GM21717 (cell line): ENCODE measurements at regions not wholly inside any gene's neighbourhood (a gene's known extent, or its start where the extent isn't known, plus 50 kb on each side); places are given as distances from the start of the nearest gene placed in this dataset.
"Not testable (repeated sequence)": the region's sequence is repeated elsewhere in the genome, so short reads cannot be mapped to it uniquely, and the experiment has no call there.

Experiments
- ATAC-seq: cut with Tn5 transposase; IDR thresholded peaks from one replicate; pipeline ENCODE4 v1.9.1; 2021; ENCODE audit warnings: mild to moderate bottlenecking, moderate library complexity; ENCODE audit not compliant: unreplicated experiment

GRCh38 chr4:72945719-72946336, 123.7 kb downstream of the COX18 start:
- no peak for ATAC-seq

GRCh38 chr4:72942565-72942964, 127.0 kb downstream of the COX18 start:
- ATAC-seq, result no peak

DNA sequence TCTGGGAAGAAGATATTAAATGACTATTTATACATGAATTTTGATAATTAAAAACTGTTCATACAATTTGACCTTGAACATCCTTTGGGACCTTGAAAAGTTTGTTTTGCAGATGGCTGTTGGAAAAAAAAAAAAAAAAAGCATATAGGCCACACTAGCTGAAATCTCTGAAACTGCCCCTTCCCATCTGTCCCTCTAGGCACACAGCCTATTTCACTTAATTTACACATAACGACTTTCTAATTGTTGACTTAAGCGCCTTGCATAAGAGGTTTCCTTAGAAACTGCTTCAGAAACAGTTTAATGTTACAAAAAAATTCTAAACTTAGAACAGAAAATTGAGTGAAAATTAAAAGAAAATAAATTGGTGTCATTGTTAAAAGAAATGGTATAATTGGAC, 131.0 kb downstream of the COX18 start:
- no peak for ATAC-seq

- ATAC-seq, result no peak
Observed at GRCh38 chr4:72935462-72935861, 134.1 kb downstream of the COX18 start.

- no peak for ATAC-seq
Observed at GRCh38 chr4:72933029-72933428, 136.5 kb downstream of the COX18 start.

DNA sequence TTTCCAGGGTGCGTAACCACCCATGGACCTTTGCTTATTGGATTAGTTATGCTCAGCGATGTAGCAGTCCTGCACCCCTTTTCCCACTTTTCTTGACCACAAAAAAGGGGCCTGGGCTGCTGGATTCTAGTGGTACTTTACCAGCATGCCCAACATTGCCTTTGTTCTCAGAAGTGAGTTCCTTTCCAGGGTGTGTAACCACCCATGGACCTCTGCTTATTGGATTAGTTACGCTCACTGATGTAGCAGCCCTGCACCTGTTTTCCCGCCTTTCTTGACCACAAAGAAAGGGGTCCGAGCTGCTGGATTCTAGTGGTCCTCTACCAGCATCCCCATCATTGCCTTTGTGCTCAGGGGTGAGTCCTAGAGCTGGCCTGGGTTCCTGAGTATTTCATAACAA, 138.2 kb downstream of the COX18 start:
- no peak for ATAC-seq

DNA sequence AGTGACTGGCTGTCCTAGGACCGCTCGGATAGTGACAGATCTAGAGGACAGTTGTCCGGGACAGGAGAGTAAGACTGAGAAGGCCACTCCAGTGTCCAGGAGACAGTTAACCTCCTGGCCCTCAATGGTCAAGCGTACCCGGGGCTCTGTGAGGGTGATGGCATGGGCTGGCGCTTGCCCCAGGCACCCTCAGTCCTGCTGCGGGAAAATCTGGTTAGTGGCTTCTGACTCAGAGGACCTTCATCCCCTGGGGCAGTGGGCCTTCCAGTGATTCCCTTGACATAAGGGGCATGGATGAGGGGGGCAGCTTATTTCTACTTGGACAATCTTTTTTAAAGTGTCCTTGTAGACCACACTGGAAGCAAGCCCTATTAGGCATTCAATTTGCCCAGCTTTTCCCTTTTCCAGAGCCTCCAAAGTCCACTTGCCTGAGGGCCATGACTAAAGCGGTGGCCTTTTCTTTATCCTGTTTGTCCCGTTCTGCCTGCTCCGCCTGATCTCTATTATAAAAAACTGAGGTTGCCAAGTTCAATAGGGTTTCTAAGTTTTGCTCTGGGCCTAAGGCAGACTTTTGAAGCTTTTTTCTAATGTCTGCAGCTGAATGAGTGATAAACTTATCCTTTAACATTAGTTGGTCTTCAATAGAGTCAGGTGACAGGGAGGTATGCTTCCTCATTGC, 139.8 kb downstream of the COX18 start:
- not testable (repeated sequence) for ATAC-seq

DNA sequence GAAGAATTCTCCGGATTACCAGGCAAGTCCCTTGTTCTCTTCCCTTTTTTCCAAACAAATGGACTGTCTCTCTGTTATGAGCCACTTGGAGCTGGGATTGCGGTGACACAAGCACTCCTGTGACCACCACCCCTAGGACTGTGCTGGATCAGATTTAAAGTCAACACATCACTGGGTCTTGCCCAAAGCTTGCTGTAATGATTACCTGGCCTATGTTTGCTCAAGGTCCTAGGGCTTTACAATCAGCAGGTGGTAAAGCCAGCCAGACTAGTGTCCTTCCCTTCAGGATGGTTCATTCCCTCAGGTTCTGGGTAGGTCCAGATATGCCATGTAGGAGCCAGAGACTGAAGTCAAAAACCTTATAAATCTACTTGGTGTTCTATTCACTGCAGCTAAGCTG, 144.7 kb downstream of the COX18 start:
- ATAC-seq, result no peak

- no peak for ATAC-seq
Observed at GRCh38 chr4:72919937-72920336, 149.6 kb downstream of the COX18 start.

- ATAC-seq, result no peak
Observed at GRCh38 chr4:72919464-72919863, 150.1 kb downstream of the COX18 start.

DNA sequence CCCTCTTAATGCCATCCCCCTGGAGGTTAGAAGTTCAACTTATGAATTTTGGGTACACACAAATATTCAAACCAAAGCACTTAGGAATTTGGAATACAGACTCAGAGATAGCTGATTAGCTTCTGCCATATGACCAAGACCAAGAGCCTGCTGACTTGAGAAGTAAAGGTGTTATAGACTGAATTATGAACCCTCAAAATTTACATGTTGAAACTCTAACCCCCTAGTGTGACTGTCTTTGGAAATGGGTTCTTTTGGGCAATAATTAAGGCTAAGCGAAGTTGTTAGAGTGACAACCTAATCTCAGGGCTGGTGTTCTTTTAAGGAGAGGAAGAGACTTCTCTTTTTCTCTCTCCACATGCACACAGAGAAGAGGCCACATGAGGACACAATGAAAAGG, 151.2 kb downstream of the COX18 start:
- no peak for ATAC-seq

GRCh38 chr4:72911316-72911715, 158.2 kb downstream of the COX18 start:
- ATAC-seq, result no peak

DNA sequence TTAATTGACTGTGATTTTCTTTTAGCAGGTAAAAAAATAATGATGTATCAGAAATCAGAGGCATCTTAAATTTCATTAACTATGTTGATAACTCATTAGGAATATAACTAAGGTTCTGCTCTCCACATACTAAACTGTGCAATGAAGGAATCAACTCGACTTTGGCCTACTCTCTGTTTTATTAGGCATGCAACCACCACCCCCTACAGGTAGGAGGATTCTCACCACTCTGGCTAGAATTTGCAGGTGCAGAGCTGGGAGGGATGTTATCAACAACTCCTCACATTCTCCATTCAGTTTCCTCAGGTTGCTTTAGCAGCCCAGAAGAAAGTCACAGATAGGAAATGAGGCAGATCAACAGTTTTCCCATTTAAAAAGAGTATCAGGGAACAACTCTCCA, 160.1 kb downstream of the COX18 start:
- no peak for ATAC-seq

DNA sequence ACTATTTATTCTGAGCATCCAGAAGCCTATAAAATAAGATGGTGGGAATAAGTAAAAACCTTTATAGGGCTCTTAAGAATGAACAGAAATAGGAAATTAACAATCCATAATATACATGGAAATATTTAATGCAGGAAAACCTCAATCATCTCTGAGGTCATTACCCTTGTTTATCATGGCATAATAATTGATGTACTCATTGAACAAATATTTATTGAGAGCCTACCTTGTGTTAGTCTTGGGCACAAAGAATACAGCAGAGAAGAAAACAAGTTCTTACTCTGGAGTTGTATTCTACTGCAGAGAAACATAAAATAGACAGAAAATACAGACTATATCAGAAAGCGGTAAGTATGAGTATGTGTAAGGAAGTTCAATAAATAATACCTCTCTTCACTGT, 167.2 kb downstream of the COX18 start:
- ATAC-seq, result no peak

GRCh38 chr4:72901553-72901952, 168.0 kb downstream of the COX18 start:
- ATAC-seq, result no peak

- no peak for ATAC-seq
Observed at GRCh38 chr4:72900952-72901351, 168.6 kb downstream of the COX18 start.

DNA sequence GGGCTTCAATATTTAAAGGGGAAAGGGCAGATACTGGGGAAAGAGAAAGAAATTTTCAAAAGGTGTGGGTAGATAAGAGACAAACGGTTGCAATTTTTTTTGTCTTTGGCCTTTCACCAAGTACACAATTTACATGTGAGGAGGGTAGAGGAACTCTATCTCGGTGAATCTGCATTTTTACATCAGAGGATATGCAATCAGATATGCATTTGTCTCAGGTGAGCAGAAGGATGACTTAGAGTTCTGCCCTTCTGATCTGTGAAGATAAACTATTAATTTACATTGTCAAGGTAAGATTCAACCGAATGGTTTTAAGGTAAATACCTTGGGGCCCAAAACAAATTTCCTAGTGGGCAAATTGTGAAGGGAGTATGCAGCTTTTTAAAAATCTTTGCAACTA, 169.9 kb downstream of the COX18 start:
- ATAC-seq, result no peak

DNA sequence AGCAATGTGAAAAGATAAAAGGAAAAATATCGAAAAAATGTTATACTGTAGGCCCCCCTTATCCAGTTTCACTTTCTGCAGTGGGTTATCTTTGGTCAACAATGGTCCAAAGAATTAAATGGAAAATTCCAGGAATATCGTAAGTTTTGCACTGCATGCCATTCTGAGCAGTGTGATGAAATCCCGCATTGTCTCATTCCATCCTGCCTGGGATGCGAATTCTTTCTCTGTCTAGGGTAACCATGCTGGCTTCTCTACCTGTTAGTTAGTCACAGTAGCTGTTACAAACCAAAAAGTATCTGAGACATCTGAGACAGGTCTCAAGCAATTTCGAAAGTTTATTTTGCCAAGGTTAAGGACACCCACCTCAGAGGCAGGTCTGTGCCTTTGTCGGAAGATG, 170.3 kb downstream of the COX18 start:
- no peak for ATAC-seq

DNA sequence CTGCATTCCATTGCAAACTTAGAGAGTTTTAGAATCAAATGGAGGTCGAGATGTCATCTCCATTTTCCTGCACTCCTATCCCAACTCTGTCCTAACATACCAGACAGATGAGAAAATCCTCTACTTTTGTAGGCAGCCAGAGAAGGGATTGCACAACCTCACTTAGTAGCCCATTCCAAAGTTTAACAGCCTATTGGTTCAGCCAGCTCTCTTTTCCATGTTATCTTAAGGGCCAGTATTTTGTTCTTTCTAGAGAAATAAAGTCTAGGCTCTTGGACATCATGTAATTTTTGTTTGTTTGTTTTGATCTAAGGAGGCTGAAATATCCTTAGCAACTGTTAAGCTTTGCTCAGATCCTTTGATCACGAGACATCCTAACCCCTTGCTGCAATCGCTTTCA, 173.0 kb downstream of the COX18 start:
- ATAC-seq, result no peak

GRCh38 chr4:72895408-72895807, 174.1 kb downstream of the COX18 start:
- ATAC-seq, result no peak

DNA sequence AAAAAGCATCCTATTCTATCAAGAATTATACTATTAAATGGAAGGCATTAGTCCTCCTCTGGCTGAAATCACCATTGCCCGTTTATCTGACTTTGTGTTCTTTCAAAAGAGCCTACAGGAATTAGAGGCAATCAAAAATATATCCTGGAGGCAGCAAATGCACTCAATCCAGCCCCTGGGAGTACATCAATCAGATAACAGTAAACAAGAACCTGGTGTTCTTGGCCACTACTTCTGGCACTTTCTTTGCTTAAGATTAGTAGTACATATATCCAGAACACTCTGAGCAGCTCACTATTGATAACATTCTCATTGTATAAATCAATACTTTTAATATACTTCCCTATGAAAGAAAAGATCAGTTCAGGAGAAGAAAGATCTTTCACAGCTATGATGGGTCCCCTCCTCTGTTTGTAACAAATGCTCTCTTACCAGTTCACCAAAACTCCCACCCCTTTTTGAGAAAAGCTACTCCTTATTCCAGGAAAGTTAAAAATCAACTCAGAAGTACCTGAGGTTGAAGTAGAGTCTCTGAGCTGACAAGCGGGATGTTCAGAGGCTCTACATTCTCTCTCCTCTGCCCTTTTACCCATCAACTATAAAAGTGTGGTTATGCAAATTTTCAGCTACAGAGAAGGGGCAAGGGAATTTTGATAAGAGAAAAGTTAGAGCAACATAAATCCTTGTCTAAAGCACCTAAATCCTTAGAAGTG, 176.0 kb downstream of the COX18 start:
- no peak for ATAC-seq

DNA sequence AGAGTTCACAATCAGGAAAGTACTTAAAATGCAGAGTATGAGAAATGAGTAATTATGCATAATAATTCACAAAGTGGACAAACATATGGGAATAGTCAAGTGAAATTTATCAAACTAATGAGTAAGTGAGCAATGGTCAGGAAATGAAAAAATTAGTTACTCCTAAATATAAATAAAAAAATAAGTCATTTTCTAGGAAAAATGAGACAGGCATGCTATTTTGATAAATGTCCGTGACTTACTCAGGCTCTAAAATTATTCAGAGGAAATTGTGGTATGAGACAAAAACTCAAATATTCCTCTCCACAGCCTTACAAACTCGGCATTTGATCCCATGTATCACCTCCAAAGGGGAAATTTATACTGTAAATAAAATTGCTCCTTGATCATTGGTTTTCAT, 181.2 kb downstream of the COX18 start:
- no peak for ATAC-seq
